ENCODE measurements at regions not wholly inside any gene's neighbourhood (a gene's known extent, or its start where the extent isn't known, plus 50 kb on each side); places are given as distances from the start of the nearest gene placed in this dataset.

GRCh38 chr11:134578807-134579723 is 167.0 kb upstream of the B3GAT1 start:
- ATAC-seq (peak; percentile 47), DNase-seq (no peak)
- Mint-ChIP-seq H3K4me3 (no peak overlapping the region), H3K27ac (no peak overlapping the region), H3K4me1 (peaks cover 11% of the 10 kb centered on the region), H3K27me3 (peaks cover 33% of the 10 kb centered on the region), H3K9me3 (no peaks in the 10 kb centered on the region)

GRCh38 chr11:134577751-134578395 is 165.8 kb upstream of the B3GAT1 start:
- H3K4me1 Mint-ChIP-seq, result no peaks in the 10 kb centered on the region
- peaks cover 21% of the 10 kb centered on the region for H3K27me3 Mint-ChIP-seq
- H3K27ac Mint-ChIP-seq, result no peak overlapping the region
- H3K4me3 Mint-ChIP-seq, result no peak overlapping the region
- DNase-seq (no peak), ATAC-seq (no peak)
- H3K9me3 Mint-ChIP-seq, result no peaks in the 10 kb centered on the region

- ATAC-seq, result no peak
- no peaks in the 10 kb centered on the region for H3K9me3 Mint-ChIP-seq
- no peak for DNase-seq
- no peak overlapping the region for H3K4me3 Mint-ChIP-seq
- no peaks in the 10 kb centered on the region for H3K4me1 Mint-ChIP-seq
- H3K27ac Mint-ChIP-seq, result no peak overlapping the region
- H3K27me3 Mint-ChIP-seq, result peaks cover 21% of the 10 kb centered on the region
Measured at GRCh38 chr11:134576721-134577171, 164.7 kb upstream of the B3GAT1 start.

- DNase-seq (no peak), ATAC-seq (no peak)
- no peaks in the 10 kb centered on the region for H3K4me1 Mint-ChIP-seq
- H3K9me3 Mint-ChIP-seq, result no peaks in the 10 kb centered on the region
- peaks cover 21% of the 10 kb centered on the region for H3K27me3 Mint-ChIP-seq
- H3K4me3 Mint-ChIP-seq, result no peak overlapping the region
- H3K27ac Mint-ChIP-seq, result peak overlapping the region in 1 of 2 donors; percentile 59
Measured at GRCh38 chr11:134576286-134576685, 164.2 kb upstream of the B3GAT1 start.

- no peak overlapping the region for H3K27ac Mint-ChIP-seq
- H3K4me3 Mint-ChIP-seq, result no peak overlapping the region
- no peaks in the 10 kb centered on the region for H3K9me3 Mint-ChIP-seq
- H3K27me3 Mint-ChIP-seq, result peaks cover 19% of the 10 kb centered on the region
- ATAC-seq (no peak), DNase-seq (no peak)
- H3K4me1 Mint-ChIP-seq, result no peaks in the 10 kb centered on the region
Measured at GRCh38 chr11:134575504-134576230, 163.6 kb upstream of the B3GAT1 start.

GRCh38 chr11:134574947-134575346 is 162.9 kb upstream of the B3GAT1 start:
- H3K27ac Mint-ChIP-seq, result no peak overlapping the region
- H3K27me3 Mint-ChIP-seq, result peaks cover 11% of the 10 kb centered on the region
- no peak for DNase-seq
- H3K4me1 Mint-ChIP-seq, result no peaks in the 10 kb centered on the region
- ATAC-seq, result no peak
- H3K9me3 Mint-ChIP-seq, result no peaks in the 10 kb centered on the region
- H3K4me3 Mint-ChIP-seq, result no peak overlapping the region

- Mint-ChIP-seq H3K4me1 (no peaks in the 10 kb centered on the region), H3K27me3 (peaks cover 10% of the 10 kb centered on the region), H3K27ac (no peak overlapping the region), H3K4me3 (no peak overlapping the region), H3K9me3 (no peaks in the 10 kb centered on the region)
- ATAC-seq (no peak), DNase-seq (no peak)
Measured at GRCh38 chr11:134574425-134574824, 162.4 kb upstream of the B3GAT1 start.

GRCh38 chr11:134573857-134574256 is 161.8 kb upstream of the B3GAT1 start:
- H3K9me3 Mint-ChIP-seq, result no peaks in the 10 kb centered on the region
- H3K4me1 Mint-ChIP-seq, result no peaks in the 10 kb centered on the region
- ATAC-seq (no peak), DNase-seq (no peak)
- peaks cover 5% of the 10 kb centered on the region for H3K27me3 Mint-ChIP-seq
- H3K4me3 Mint-ChIP-seq, result no peak overlapping the region
- H3K27ac Mint-ChIP-seq, result no peak overlapping the region

GRCh38 chr11:134572741-134573675 is 161.0 kb upstream of the B3GAT1 start:
- Mint-ChIP-seq H3K4me3 (no peak overlapping the region), H3K4me1 (no peaks in the 10 kb centered on the region), H3K27me3 (no peaks in the 10 kb centered on the region), H3K9me3 (no peaks in the 10 kb centered on the region), H3K27ac (no peak overlapping the region)
- DNase-seq (no peak), ATAC-seq (peak; percentile 25)

- Mint-ChIP-seq H3K9me3 (no peaks in the 10 kb centered on the region), H3K27me3 (no peaks in the 10 kb centered on the region), H3K4me1 (no peaks in the 10 kb centered on the region), H3K27ac (no peak overlapping the region), H3K4me3 (no peak overlapping the region)
- no peak for DNase-seq
- ATAC-seq, result no peak
Measured at GRCh38 chr11:134571301-134571700, 159.3 kb upstream of the B3GAT1 start.

GRCh38 chr11:134569195-134569594 is 157.2 kb upstream of the B3GAT1 start:
- ATAC-seq (no peak), DNase-seq (no peak)
- Mint-ChIP-seq H3K27ac (no peak overlapping the region), H3K27me3 (no peaks in the 10 kb centered on the region), H3K9me3 (no peaks in the 10 kb centered on the region), H3K4me1 (no peaks in the 10 kb centered on the region), H3K4me3 (no peak overlapping the region)

- Mint-ChIP-seq H3K27ac (no peak overlapping the region), H3K4me1 (no peaks in the 10 kb centered on the region), H3K4me3 (no peak overlapping the region), H3K9me3 (no peaks in the 10 kb centered on the region), H3K27me3 (no peaks in the 10 kb centered on the region)
- DNase-seq, result no peak
- ATAC-seq, result no peak
Measured at GRCh38 chr11:134566311-134566710, 154.3 kb upstream of the B3GAT1 start.

GRCh38 chr11:134565343-134565891 is 153.4 kb upstream of the B3GAT1 start:
- no peak overlapping the region for H3K27ac Mint-ChIP-seq
- ATAC-seq (no peak), DNase-seq (no peak)
- no peaks in the 10 kb centered on the region for H3K9me3 Mint-ChIP-seq
- H3K4me1 Mint-ChIP-seq, result no peaks in the 10 kb centered on the region
- H3K4me3 Mint-ChIP-seq, result no peak overlapping the region
- peaks cover under 1% of the 10 kb centered on the region for H3K27me3 Mint-ChIP-seq

- Mint-ChIP-seq H3K4me3 (no peak overlapping the region), H3K9me3 (no peaks in the 10 kb centered on the region), H3K27me3 (peaks cover 8% of the 10 kb centered on the region), H3K4me1 (no peaks in the 10 kb centered on the region), H3K27ac (no peak overlapping the region)
- no peak for DNase-seq
- ATAC-seq, result no peak
Measured at GRCh38 chr11:134564472-134565200, 152.6 kb upstream of the B3GAT1 start.
